ENCODE measurements at regions not wholly inside any gene's neighbourhood (a gene's known extent, or its start where the extent isn't known, plus 50 kb on each side); places are given as distances from the start of the nearest gene placed in this dataset.
"Not testable (repeated sequence)": the region's sequence is repeated elsewhere in the genome, so short reads cannot be mapped to it uniquely, and the experiment has no call there.

GRCh38 chr3:194877291-194878119, 191.8 kb downstream of the FAM43A start:
- DNase-seq (ENCODE audit: low spot score in 2 of 2) (no peak), FAIRE-seq (no peak)

- DNase-seq (ENCODE audit: low spot score in 2 of 2) = no peak
- FAIRE-seq = no peak
Measured at GRCh38 chr3:194879126-194879877, 193.6 kb downstream of the FAM43A start.

GRCh38 chr3:194879991-194880939, 194.6 kb downstream of the FAM43A start:
- no peak for FAIRE-seq
- no peak for DNase-seq (ENCODE audit: low spot score in 2 of 2)

GRCh38 chr3:194880940-194881925, 195.6 kb downstream of the FAM43A start:
- FAIRE-seq (no peak), DNase-seq (ENCODE audit: low spot score in 2 of 2) (no peak)

- DNase-seq (ENCODE audit: low spot score in 2 of 2) (no peak), FAIRE-seq (no peak)
Measured at GRCh38 chr3:194884649-194885315, 199.1 kb downstream of the FAM43A start.

- FAIRE-seq (no peak), DNase-seq (ENCODE audit: low spot score in 2 of 2) (no peak)
Measured at GRCh38 chr3:194885766-194886165, 200.1 kb downstream of the FAM43A start.

GRCh38 chr3:194886836-194887235, 201.2 kb downstream of the FAM43A start:
- DNase-seq (ENCODE audit: low spot score in 2 of 2) (no peak), FAIRE-seq (no peak)

- not testable (repeated sequence) for FAIRE-seq; DNase-seq (ENCODE audit: low spot score in 2 of 2)
Measured at GRCh38 chr3:194888062-194888461, 202.4 kb downstream of the FAM43A start.

- FAIRE-seq (no peak), DNase-seq (ENCODE audit: low spot score in 2 of 2) (no peak)
Measured at GRCh38 chr3:194888916-194889315, 203.2 kb downstream of the FAM43A start.

GRCh38 chr3:194890091-194890490, 204.4 kb downstream of the FAM43A start:
- DNase-seq (ENCODE audit: low spot score in 2 of 2) = no peak
- FAIRE-seq = no peak

- DNase-seq (ENCODE audit: low spot score in 2 of 2) (no peak), FAIRE-seq (no peak)
Measured at GRCh38 chr3:194893121-194893987, 207.7 kb downstream of the FAM43A start.

- DNase-seq (ENCODE audit: low spot score in 2 of 2) (no peak), FAIRE-seq (no peak)
Measured at GRCh38 chr3:194894538-194894937, 208.9 kb downstream of the FAM43A start.

- no peak for DNase-seq (ENCODE audit: low spot score in 2 of 2)
- FAIRE-seq = no peak
Measured at GRCh38 chr3:194900854-194901522, 215.3 kb downstream of the FAM43A start.

- DNase-seq (ENCODE audit: low spot score in 2 of 2); FAIRE-seq: not testable (repeated sequence)
Measured at GRCh38 chr3:194903447-194903846, 217.8 kb downstream of the FAM43A start.

- FAIRE-seq; DNase-seq (ENCODE audit: low spot score in 2 of 2): not testable (repeated sequence)
Measured at GRCh38 chr3:194904999-194905398, 219.3 kb downstream of the FAM43A start.

GRCh38 chr3:194905696-194906095, 220.0 kb downstream of the FAM43A start:
- DNase-seq (ENCODE audit: low spot score in 2 of 2) = no peak
- no peak for FAIRE-seq

GRCh38 chr3:194906229-194906629, 220.5 kb downstream of the FAM43A start:
- no peak for FAIRE-seq
- no peak for DNase-seq (ENCODE audit: low spot score in 2 of 2)

Measured in frontal cortex (tissue), 3 donors.